ENCODE measurements at regions not wholly inside any gene's neighbourhood (a gene's known extent, or its start where the extent isn't known, plus 50 kb on each side); places are given as distances from the start of the nearest gene placed in this dataset.

DNA sequence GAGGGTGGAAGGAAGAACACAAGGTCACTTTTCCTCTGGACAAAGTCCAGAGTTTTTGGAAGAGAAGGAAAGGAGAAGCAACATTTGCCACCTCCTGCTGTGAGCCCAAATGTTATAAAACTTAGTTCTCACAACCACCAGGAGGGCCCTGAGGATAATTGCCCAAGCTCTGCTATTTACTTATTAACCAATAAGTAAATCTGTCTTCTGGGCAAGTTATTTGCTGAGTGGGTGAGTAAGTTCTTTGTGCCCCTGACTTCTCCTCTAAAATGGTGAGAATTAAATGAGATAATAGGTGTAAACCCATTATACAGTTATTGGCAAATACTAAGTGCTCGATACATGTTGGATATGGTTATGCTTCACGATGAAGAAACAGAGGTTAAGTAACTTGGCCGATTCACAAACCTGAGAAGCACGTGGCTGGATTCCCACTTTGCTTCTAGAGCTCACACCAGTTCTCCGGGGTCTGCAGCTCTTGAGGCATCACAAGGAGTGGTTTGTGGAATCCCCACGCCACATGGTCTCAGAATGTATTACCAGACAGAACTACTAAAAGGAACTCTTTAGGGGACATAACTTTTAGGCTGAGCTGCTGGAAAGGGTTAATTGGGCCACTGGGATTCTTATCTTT, 164.1 kb downstream of the MYCN start:
- H3K4me3 ChIP-seq (ENCODE audit: control extremely low read depth in 1 of 5, extremely low read depth in 1 of 5, insufficient read depth in 1 of 5, low read depth in 2 of 5, low read length in 4 of 5), result no peak overlapping the region
- H3K36me3 ChIP-seq (replicated peaks in 1 of 2; ENCODE audit: control extremely low read depth in 1 of 2, control insufficient read depth in 1 of 2, extremely low read depth in 1 of 2, insufficient read depth in 2 of 2, low read length in 1 of 2), result no peaks in the 10 kb centered on the region
- Mint-ChIP-seq H3K27ac (no peak overlapping the region), H3K9me3 (ENCODE audit: insufficient read depth) (no peaks in the 10 kb centered on the region), H3K4me3 (no peak overlapping the region), H3K27me3 (no peaks in the 10 kb centered on the region), H3K4me1 (no peaks in the 10 kb centered on the region)
- POLR2A ChIA-PET, result no interaction called here
- WGBS (ENCODE audit: insufficient coverage), result 90% methylated on average over 2 of the region's 6 CpGs
- no peak overlapping the region for H3K4me2 ChIP-seq (replicated peaks; ENCODE audit: low read depth, low read length, poor library complexity, severe bottlenecking)
- H3K9ac ChIP-seq (ENCODE audit: low read length), result no peak overlapping the region
- H3K27ac ChIP-seq (ENCODE audit: low read length in 2 of 2), result no peak overlapping the region
- H3K9me3 ChIP-seq (ENCODE audit: control extremely low read depth in 1 of 3, control insufficient read depth in 2 of 3, insufficient read depth in 1 of 3, low read length in 2 of 3), result peaks cover 0 to 3% (median 0%) of the 10 kb centered on the region in 3 donors
- intact Hi-C loops (cut with micrococcal nuclease), result no loop called here
- no peaks in the 10 kb centered on the region for H3K27me3 ChIP-seq (replicated peaks in 1 of 4; ENCODE audit: control extremely low read depth in 1 of 4, control insufficient read depth in 3 of 4, insufficient read depth in 4 of 4, low read length in 3 of 4)
- CTCF ChIA-PET, result no interaction called here
- H4K20me1 ChIP-seq (ENCODE audit: control insufficient read depth, insufficient read depth, low read length, poor library complexity, severe bottlenecking), result no peaks in the 10 kb centered on the region
- no peak for DNase-seq
- ATAC-seq (ENCODE audit: low read depth), result no peak
- H3K4me1 ChIP-seq (ENCODE audit: control insufficient read depth in 2 of 2, insufficient read depth in 2 of 2, low read length in 2 of 2), result no peaks in the 10 kb centered on the region
- TF ChIP-seq, protein P1, sequence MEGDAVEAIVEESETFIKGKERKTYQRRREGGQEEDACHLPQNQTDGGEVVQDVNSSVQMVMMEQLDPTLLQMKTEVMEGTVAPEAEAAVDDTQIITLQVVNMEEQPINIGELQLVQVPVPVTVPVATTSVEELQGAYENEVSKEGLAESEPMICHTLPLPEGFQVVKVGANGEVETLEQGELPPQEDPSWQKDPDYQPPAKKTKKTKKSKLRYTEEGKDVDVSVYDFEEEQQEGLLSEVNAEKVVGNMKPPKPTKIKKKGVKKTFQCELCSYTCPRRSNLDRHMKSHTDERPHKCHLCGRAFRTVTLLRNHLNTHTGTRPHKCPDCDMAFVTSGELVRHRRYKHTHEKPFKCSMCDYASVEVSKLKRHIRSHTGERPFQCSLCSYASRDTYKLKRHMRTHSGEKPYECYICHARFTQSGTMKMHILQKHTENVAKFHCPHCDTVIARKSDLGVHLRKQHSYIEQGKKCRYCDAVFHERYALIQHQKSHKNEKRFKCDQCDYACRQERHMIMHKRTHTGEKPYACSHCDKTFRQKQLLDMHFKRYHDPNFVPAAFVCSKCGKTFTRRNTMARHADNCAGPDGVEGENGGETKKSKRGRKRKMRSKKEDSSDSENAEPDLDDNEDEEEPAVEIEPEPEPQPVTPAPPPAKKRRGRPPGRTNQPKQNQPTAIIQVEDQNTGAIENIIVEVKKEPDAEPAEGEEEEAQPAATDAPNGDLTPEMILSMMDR (IDR thresholded peaks at IDR 0.05), result no peak
- TF ChIP-seq EZH2 (IDR thresholded peaks at IDR 0.05; ENCODE audit: borderline replicate concordance, insufficient read depth, low read depth, low read length, poor library complexity, severe bottlenecking), result no peak
- H2AFZ ChIP-seq (ENCODE audit: insufficient read depth, low read depth, low read length, poor library complexity, severe bottlenecking), result no peak overlapping the region
- H3K79me2 ChIP-seq (ENCODE audit: control insufficient read depth, insufficient read depth, low read length), result no peaks in the 10 kb centered on the region

DNA sequence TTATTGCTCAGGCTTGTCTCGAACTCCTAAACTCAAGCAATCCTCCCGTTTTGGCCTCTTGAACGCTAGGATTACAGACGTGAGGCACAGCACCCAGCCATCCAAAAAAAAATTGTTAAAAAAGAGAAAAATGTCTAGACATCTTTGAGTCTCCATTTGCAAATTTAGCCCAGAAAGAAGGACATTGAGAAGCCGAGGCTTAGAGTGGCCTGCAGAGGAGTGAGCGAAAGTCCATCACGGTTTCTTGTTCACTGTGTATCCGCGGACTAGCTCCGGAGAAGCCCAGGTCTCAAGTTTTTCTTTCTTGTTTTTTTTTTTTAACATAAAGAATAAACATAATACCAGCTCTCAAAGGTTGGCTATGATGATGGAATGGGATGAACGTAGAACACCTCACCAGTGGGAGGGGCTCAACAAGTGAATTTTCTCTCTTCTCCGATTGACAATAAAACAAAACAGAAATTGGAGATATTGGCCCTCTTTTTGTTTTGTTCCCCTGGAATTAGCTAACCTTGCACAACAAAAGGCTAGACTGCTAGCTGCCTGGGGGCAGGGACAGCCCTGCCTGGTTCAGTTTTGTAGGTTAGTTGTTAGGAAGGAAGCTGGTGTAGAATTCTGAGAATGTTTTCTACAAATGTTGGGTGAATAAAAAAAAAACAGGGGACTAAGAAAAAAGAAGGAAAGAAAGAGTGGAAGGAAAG, 163.4 kb downstream of the MYCN start:
- no peak overlapping the region for H2AFZ ChIP-seq (ENCODE audit: insufficient read depth, low read depth, low read length, poor library complexity, severe bottlenecking)
- H3K27ac Mint-ChIP-seq, result no peak overlapping the region
- no peaks in the 10 kb centered on the region for H3K4me1 Mint-ChIP-seq
- H4K20me1 ChIP-seq (ENCODE audit: control insufficient read depth, insufficient read depth, low read length, poor library complexity, severe bottlenecking), result no peaks in the 10 kb centered on the region
- TF ChIP-seq, protein P1 (IDR thresholded peaks at IDR 0.05), result no peak
- no peak for TF ChIP-seq EZH2 (IDR thresholded peaks at IDR 0.05; ENCODE audit: borderline replicate concordance, insufficient read depth, low read depth, low read length, poor library complexity, severe bottlenecking)
- no peaks in the 10 kb centered on the region for H3K4me1 ChIP-seq (ENCODE audit: control insufficient read depth in 2 of 2, insufficient read depth in 2 of 2, low read length in 2 of 2)
- no peak overlapping the region for H3K27ac ChIP-seq (ENCODE audit: low read length in 2 of 2)
- H3K36me3 ChIP-seq (replicated peaks in 1 of 2; ENCODE audit: control extremely low read depth in 1 of 2, control insufficient read depth in 1 of 2, extremely low read depth in 1 of 2, insufficient read depth in 2 of 2, low read length in 1 of 2), result no peaks in the 10 kb centered on the region
- H3K9me3 Mint-ChIP-seq (ENCODE audit: insufficient read depth), result no peaks in the 10 kb centered on the region
- H3K27me3 ChIP-seq (replicated peaks in 1 of 4; ENCODE audit: control extremely low read depth in 1 of 4, control insufficient read depth in 3 of 4, insufficient read depth in 4 of 4, low read length in 3 of 4), result no peaks in the 10 kb centered on the region
- H3K79me2 ChIP-seq (ENCODE audit: control insufficient read depth, insufficient read depth, low read length), result no peaks in the 10 kb centered on the region
- H3K27me3 Mint-ChIP-seq, result no peaks in the 10 kb centered on the region
- H3K9ac ChIP-seq (ENCODE audit: low read length), result no peak overlapping the region
- peaks cover 0 to 3% (median 0%) of the 10 kb centered on the region in 3 donors for H3K9me3 ChIP-seq (ENCODE audit: control extremely low read depth in 1 of 3, control insufficient read depth in 2 of 3, insufficient read depth in 1 of 3, low read length in 2 of 3)
- POLR2A ChIA-PET, result no interaction called here
- no peak overlapping the region for H3K4me3 Mint-ChIP-seq
- no peak overlapping the region for H3K4me3 ChIP-seq (ENCODE audit: control extremely low read depth in 1 of 5, extremely low read depth in 1 of 5, insufficient read depth in 1 of 5, low read depth in 2 of 5, low read length in 4 of 5)
- CTCF ChIA-PET, result no interaction called here
- DNase-seq (no peak), ATAC-seq (ENCODE audit: low read depth) (no peak)
- intact Hi-C loops (cut with micrococcal nuclease), result no loop called here
- H3K4me2 ChIP-seq (replicated peaks; ENCODE audit: low read depth, low read length, poor library complexity, severe bottlenecking), result no peak overlapping the region
- WGBS (ENCODE audit: insufficient coverage), result 100% methylated on average over 1 of the region's 12 CpGs

All from B cell (primary cell).